NCI-H2029 treated with DMSO at 0.1 percent for 48 hours (cell line): ENCODE measurements at regions not wholly inside any gene's neighbourhood (a gene's known extent, or its start where the extent isn't known, plus 50 kb on each side); places are given as distances from the start of the nearest gene placed in this dataset.

Experiments
- DNase-seq: peaks from one replicate; lab custom pipeline; 2025; lab: John Stamatoyannopoulos, UW

GRCh38 chr3:94985778-94986177 lies 922.9 kb downstream of the NSUN3 start:
- no peak for DNase-seq

- no peak for DNase-seq
Observed at GRCh38 chr3:94990952-94991705, 928.3 kb downstream of the NSUN3 start.

- DNase-seq = no peak
Observed at GRCh38 chr3:94996743-94997142, 933.9 kb downstream of the NSUN3 start.

GRCh38 chr3:95002438-95003046 lies 939.7 kb downstream of the NSUN3 start:
- DNase-seq = no peak

- no peak for DNase-seq
Observed at GRCh38 chr3:95028688-95029087, 965.8 kb downstream of the NSUN3 start.

- DNase-seq = no peak
Observed at GRCh38 chr3:95029644-95030043, 966.8 kb downstream of the NSUN3 start.

- no peak for DNase-seq
Observed at GRCh38 chr3:95036526-95037021, 973.7 kb downstream of the NSUN3 start.

- no peak for DNase-seq
Observed at GRCh38 chr3:95037097-95037496, 974.2 kb downstream of the NSUN3 start.

- DNase-seq = no peak
Observed at GRCh38 chr3:95037927-95038326, 975.1 kb downstream of the NSUN3 start.

GRCh38 chr3:95044101-95044500 lies 981.2 kb downstream of the NSUN3 start:
- no peak for DNase-seq

GRCh38 chr3:95048564-95048963 lies 985.7 kb downstream of the NSUN3 start:
- DNase-seq = no peak

- DNase-seq = no peak
Observed at GRCh38 chr3:95049841-95050240, 987.0 kb downstream of the NSUN3 start.

GRCh38 chr3:95055288-95055687 lies 992.4 kb downstream of the NSUN3 start:
- no peak for DNase-seq

GRCh38 chr3:95082191-95082590 lies 1019.3 kb downstream of the NSUN3 start:
- DNase-seq = no peak

- no peak for DNase-seq
Observed at GRCh38 chr3:95084738-95085137, 1021.9 kb downstream of the NSUN3 start.

GRCh38 chr3:95088464-95088863 lies 1025.6 kb downstream of the NSUN3 start:
- DNase-seq = no peak

- DNase-seq = no peak
Observed at GRCh38 chr3:95097493-95097892, 1034.6 kb downstream of the NSUN3 start.

GRCh38 chr3:95120921-95121320 lies 1058.1 kb downstream of the NSUN3 start:
- no peak for DNase-seq

- DNase-seq = no peak
Observed at GRCh38 chr3:95123104-95123503, 1060.2 kb downstream of the NSUN3 start.

- no peak for DNase-seq
Observed at GRCh38 chr3:95134693-95135413, 1072.0 kb downstream of the NSUN3 start.

GRCh38 chr3:95148107-95148506 lies 1085.2 kb downstream of the NSUN3 start:
- DNase-seq = no peak

- DNase-seq = no peak
Observed at GRCh38 chr3:95151590-95151989, 1088.7 kb downstream of the NSUN3 start.

GRCh38 chr3:95154766-95155165 lies 1091.9 kb downstream of the NSUN3 start:
- no peak for DNase-seq
